K562 (cell line): ENCODE measurements at regions not wholly inside any gene's neighbourhood (a gene's known extent, or its start where the extent isn't known, plus 50 kb on each side); places are given as distances from the start of the nearest gene placed in this dataset.

Experiments used
- ATF7 ChIP-seq: fragments of 450-650 bp; IDR thresholded peaks from 2 replicates; pipeline ENCODE4 v1.7.1; 2014; ENCODE audit warnings: mild to moderate bottlenecking, moderate library complexity
- BRD4 ChIP-seq: fragments of 200-600 bp; sonication (generic); IDR thresholded peaks from 2 replicates; pipeline ENCODE4 v1.6.1; 2017; ENCODE audit warnings: inconsistent platforms
- DIDO1 ChIP-seq: fragments of 450-650 bp; IDR thresholded peaks from 2 replicates; pipeline ENCODE4 v1.6.1; 2016; ENCODE audit warnings: low read depth, missing biosample characterization, missing genetic modification characterization
- E2F5 ChIP-seq: sonication (generic); formaldehyde crosslinking; IDR thresholded peaks from 2 replicates; pipeline ENCODE4 v1.8.0; 2022; ENCODE audit warnings: mild to moderate bottlenecking, missing genetic modification reagents
- FOS ChIP-seq: IDR thresholded peaks from 3 replicates; pipeline ENCODE4 v1.6.1; 2011; ENCODE audit not compliant: insufficient read length; ENCODE audit errors: extremely low read depth
- HNRNPH1 ChIP-seq: fragments of 200-400 bp; formaldehyde crosslinking; optimal IDR thresholded peaks from 2 replicates; pipeline ENCODE3; 2017; ENCODE audit warnings: low read depth, mild to moderate bottlenecking, low read length, moderate library complexity
- JUNB ChIP-seq: fragments of 450-650 bp; formaldehyde crosslinking; conservative IDR thresholded peaks from 2 replicates; pipeline ENCODE4 v1.4.0; 2020; ENCODE audit warnings: mild to moderate bottlenecking
- KLF16 ChIP-seq: IDR thresholded peaks from 2 replicates; pipeline ENCODE4 v1.6.1; 2016; ENCODE audit warnings: antibody characterized with exemption
- MAFG ChIP-seq: fragments of 450-650 bp; conservative IDR thresholded peaks from 2 replicates; pipeline ENCODE4 v1.6.1; 2016; ENCODE audit warnings: missing genetic modification characterization, missing compliant biosample characterization
- RBM15 ChIP-seq: fragments of 200-400 bp; formaldehyde crosslinking; IDR thresholded peaks from 2 replicates; pipeline ENCODE4 v1.6.1; 2018; ENCODE audit warnings: mild to moderate bottlenecking, low read length, moderate library complexity; ENCODE audit not compliant: insufficient read depth
- SMARCE1 ChIP-seq: fragments of 450-650 bp; IDR thresholded peaks from 2 replicates; pipeline ENCODE4 v1.7.1; 2016; ENCODE audit warnings: mild to moderate bottlenecking
- USF2 ChIP-seq: sonication (generic); formaldehyde crosslinking; IDR thresholded peaks from 2 replicates; pipeline ENCODE4 v1.5.0; 2020; ENCODE audit warnings: missing genetic modification reagents
- WHSC1 ChIP-seq: IDR thresholded peaks from one replicate; pipeline ENCODE4 v1.6.1; 2012; ENCODE audit warnings: low read length, control low read depth, inconsistent platforms
- ZNF121 ChIP-seq: sonication (generic); formaldehyde crosslinking; conservative IDR thresholded peaks from 2 replicates; pipeline ENCODE4 v1.8.0; 2022; ENCODE audit warnings: missing genetic modification reagents
- ZNF316 ChIP-seq: fragments of 450-650 bp; IDR thresholded peaks from 2 replicates; pipeline ENCODE4 v1.6.1; 2016
- ZNF407 ChIP-seq: fragments of 450-650 bp; IDR thresholded peaks from 2 replicates; pipeline ENCODE4 v1.6.1; 2016; ENCODE audit warnings: low read depth
- TF ChIP-seq, protein P1 (sequence below): IDR thresholded peaks from 2 replicates; pipeline ENCODE4 v1.6.1; 2012; ENCODE audit warnings: low read depth, low read length, improper control_type of control experiment, borderline replicate concordance
- TF ChIP-seq, protein P2 (sequence below): IDR thresholded peaks from 3 replicates; pipeline ENCODE4 v1.6.1; 2011; ENCODE audit warnings: borderline replicate concordance, mild to moderate bottlenecking; ENCODE audit not compliant: insufficient read length, insufficient read depth

DNA sequence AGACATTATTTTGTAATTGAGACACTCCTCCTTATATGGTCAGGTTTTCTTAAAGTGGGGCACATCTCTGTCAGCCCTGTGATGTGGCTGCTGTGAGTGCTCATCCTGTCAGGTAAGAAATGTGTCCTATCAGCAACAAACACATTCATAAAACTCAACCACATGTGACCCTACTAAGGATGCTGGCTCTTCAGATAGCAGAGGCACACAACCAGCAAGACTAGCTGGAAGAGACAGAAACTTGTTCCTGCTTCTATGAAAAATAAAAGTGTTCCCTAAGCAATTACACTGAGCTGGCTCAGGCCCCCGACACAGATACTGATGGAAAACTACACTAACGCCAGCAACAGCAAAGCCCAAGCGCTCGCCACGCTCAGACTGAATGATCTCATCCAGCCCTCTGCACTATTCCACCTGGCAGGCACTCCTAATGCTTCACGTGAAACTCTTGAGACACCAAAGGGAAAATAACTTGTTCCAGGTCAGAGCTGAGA, 49.8 kb upstream of the CYP2D6 start (continued):
- TF ChIP-seq ZNF407 (no peak), MAFG (tag) (peak; percentile 58), RBM15 (no peak), HNRNPH1 (no peak), E2F5 (CRISPR knock-in tag) (no peak), SMARCE1 (peak; percentile 62; the same call in 1 of the 2 replicates), ZNF316 (peak; percentile 95), ZNF121 (CRISPR knock-in tag) (no peak), DIDO1 (tag) (no peak), USF2 (CRISPR knock-in tag) (no peak), WHSC1 (no peak), JUNB (CRISPR knock-in tag) (no peak), FOS (no peak), KLF16 (peak; percentile 52; the same call in 1 of the 2 replicates), ATF7 (peak; percentile 19; the same call in 1 of the 2 replicates), BRD4 (no peak)
- TF ChIP-seq, protein P1, sequence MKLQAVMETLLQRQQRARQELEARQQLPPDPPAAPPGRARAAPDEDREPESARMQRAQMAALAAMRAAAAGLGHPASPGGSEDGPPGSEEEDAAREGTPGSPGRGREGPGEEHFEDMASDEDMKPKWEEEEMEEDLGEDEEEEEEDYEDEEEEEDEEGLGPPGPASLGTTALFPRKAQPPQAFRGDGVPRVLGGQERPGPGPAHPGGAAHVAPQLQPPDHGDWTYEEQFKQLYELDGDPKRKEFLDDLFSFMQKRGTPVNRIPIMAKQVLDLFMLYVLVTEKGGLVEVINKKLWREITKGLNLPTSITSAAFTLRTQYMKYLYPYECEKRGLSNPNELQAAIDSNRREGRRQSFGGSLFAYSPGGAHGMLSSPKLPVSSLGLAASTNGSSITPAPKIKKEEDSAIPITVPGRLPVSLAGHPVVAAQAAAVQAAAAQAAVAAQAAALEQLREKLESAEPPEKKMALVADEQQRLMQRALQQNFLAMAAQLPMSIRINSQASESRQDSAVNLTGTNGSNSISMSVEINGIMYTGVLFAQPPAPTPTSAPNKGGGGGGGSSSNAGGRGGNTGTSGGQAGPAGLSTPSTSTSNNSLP, result no peak
- TF ChIP-seq, protein P2, sequence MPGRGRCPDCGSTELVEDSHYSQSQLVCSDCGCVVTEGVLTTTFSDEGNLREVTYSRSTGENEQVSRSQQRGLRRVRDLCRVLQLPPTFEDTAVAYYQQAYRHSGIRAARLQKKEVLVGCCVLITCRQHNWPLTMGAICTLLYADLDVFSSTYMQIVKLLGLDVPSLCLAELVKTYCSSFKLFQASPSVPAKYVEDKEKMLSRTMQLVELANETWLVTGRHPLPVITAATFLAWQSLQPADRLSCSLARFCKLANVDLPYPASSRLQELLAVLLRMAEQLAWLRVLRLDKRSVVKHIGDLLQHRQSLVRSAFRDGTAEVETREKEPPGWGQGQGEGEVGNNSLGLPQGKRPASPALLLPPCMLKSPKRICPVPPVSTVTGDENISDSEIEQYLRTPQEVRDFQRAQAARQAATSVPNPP, result no peak
